Endothelial cell of umbilical vein (primary cell): ENCODE measurements at regions not wholly inside any gene's neighbourhood (a gene's known extent, or its start where the extent isn't known, plus 50 kb on each side); places are given as distances from the start of the nearest gene placed in this dataset.

Source experiments
- BruUV-seq: library from RNA; stranded (reverse); fragments of 400-500 nt; replicated peaks from 2 replicates; lab custom pipeline; 2021; lab: Mats Ljungman, UMichigan
- CTCF ChIA-PET: fragments of 300-600, 350-600 bp; sonication (Branson Sonifier 250); formaldehyde crosslinking; loops from one replicate; lab custom pipeline; 2021; ENCODE audit warnings: antibody characterized with exemption, inconsistent platforms; lab: Charles Lee
- POLR2A ChIA-PET: fragments of 300-600, 350-600 bp; sonication (Branson Sonifier 250); formaldehyde crosslinking; loops from one replicate; lab custom pipeline; 2021; ENCODE audit warnings: antibody characterized with exemption, inconsistent platforms; lab: Charles Lee
- DNase-seq: peaks from one replicate; pipeline ENCODE4 v3.0.0-alpha.2; 2011; ENCODE audit warnings: low read depth, low spot score
- FAIRE-seq: peaks from 2 replicates; lab custom pipeline; 2011; peaks lifted over from hg19 to GRCh38; lab: Jason Lieb, UNC
- H2AFZ ChIP-seq: 2 replicates; pipeline ENCODE4 v1.6.0; 2012; ENCODE audit warnings: low read depth, low read length, control low read depth, inconsistent platforms
- H3K27ac ChIP-seq: 2 replicates; pipeline ENCODE4 v1.5.1; 2011; ENCODE audit warnings: low read depth, mild to moderate bottlenecking, control low read depth, low read length, moderate library complexity; ENCODE audit not compliant: insufficient read depth
- H3K27me3 ChIP-seq, 2 experiments: 2 replicates each; pipeline versions ENCODE4 v1.6.0 to v1.6.1; 2011; ENCODE audit warnings: low read length in 2 of 2, mixed read lengths in 1 of 2; ENCODE audit not compliant: control insufficient read depth in 2 of 2, insufficient read depth in 2 of 2
- H3K36me3 ChIP-seq, 2 experiments: 2 replicates in 1 of 2; 3 replicates in 1 of 2; pipeline ENCODE4 v1.5.1; 2011; ENCODE audit warnings: low read length in 2 of 2, mild to moderate bottlenecking in 1 of 2, moderate library complexity in 1 of 2; ENCODE audit not compliant: control insufficient read depth in 2 of 2, insufficient read depth in 2 of 2; ENCODE audit errors: extremely low read depth in 1 of 2
- H3K4me1 ChIP-seq: 3 replicates; pipeline ENCODE4 v1.5.1; 2011; ENCODE audit warnings: mild to moderate bottlenecking, low read length; ENCODE audit not compliant: control insufficient read depth, insufficient read depth; ENCODE audit errors: extremely low read depth
- H3K4me2 ChIP-seq: 2 replicates; pipeline ENCODE4 v1.6.1; 2011; ENCODE audit warnings: low read length, control low read depth, mixed read lengths; ENCODE audit not compliant: insufficient read depth
- H3K4me3 ChIP-seq, 3 experiments: fragments of 200-600 bp in 1 of 3; sonication (generic), shearing (Covaris generic) in 1 of 3; replicated peaks in 1 of 3; 2 replicates each; pipeline ENCODE4 v1.5.1; 2011 to 2016; ENCODE audit warnings: control low read depth in 3 of 3, low read length in 3 of 3, mild to moderate bottlenecking in 2 of 3, inconsistent platforms in 1 of 3, low read depth in 1 of 3, moderate library complexity in 1 of 3; ENCODE audit not compliant: insufficient read depth in 1 of 3
- H3K79me2 ChIP-seq: 2 replicates; pipeline ENCODE4 v1.6.0; 2012; ENCODE audit warnings: low read length, inconsistent platforms; ENCODE audit not compliant: control insufficient read depth, insufficient read depth
- H3K9ac ChIP-seq: replicated peaks from 2 replicates; pipeline ENCODE3; 2011; ENCODE audit warnings: low read length, control low read depth; ENCODE audit not compliant: insufficient read depth; ENCODE audit errors: extremely low read depth
- H3K9me1 ChIP-seq: replicated peaks from 3 replicates; pipeline ENCODE4 v1.6.0; 2011; ENCODE audit warnings: mild to moderate bottlenecking, low read length; ENCODE audit not compliant: control insufficient read depth, insufficient read depth; ENCODE audit errors: extremely low read depth
- H3K9me3 ChIP-seq: replicated peaks from 2 replicates; pipeline ENCODE4 v1.5.1; 2012; ENCODE audit warnings: low read length, inconsistent platforms; ENCODE audit not compliant: control insufficient read depth, insufficient read depth
- H4K20me1 ChIP-seq: replicated peaks from 2 replicates; pipeline ENCODE3; 2011; ENCODE audit warnings: mild to moderate bottlenecking, low read length; ENCODE audit not compliant: control insufficient read depth, insufficient read depth; ENCODE audit errors: extremely low read depth
- CTCF ChIP-seq, 2 donors: IDR thresholded peaks; 1 replicate in 1 of 2; 2 replicates in 1 of 2; pipeline ENCODE4 v1.5.1; 2011; ENCODE audit warnings: low read length in 2 of 2, mild to moderate bottlenecking in 2 of 2, moderate library complexity in 2 of 2, control low read depth in 1 of 2, inconsistent platforms in 1 of 2, low read depth in 1 of 2; ENCODE audit not compliant: insufficient read depth in 1 of 2; ENCODE audit errors: extremely low read depth in 1 of 2
- MYC ChIP-seq: IDR thresholded peaks from one replicate; pipeline ENCODE4 v1.6.1; 2011; ENCODE audit warnings: mild to moderate bottlenecking, low read depth, low read length
- POLR2AphosphoS5 ChIP-seq: IDR thresholded peaks from 2 replicates; pipeline ENCODE4 v1.6.1; 2012; ENCODE audit warnings: low read depth, mild to moderate bottlenecking, control low read depth, low read length, moderate library complexity; ENCODE audit not compliant: insufficient read depth
- dilution Hi-C: fragments of 300-500 bp; cut with MboI; formaldehyde crosslinking; loops from one replicate; pipeline ENCODE4 v1.15.0; 2019; ENCODE audit warnings: low sequenced_read_pairs; ENCODE audit not compliant: extremely low pct_ligation_motif_present
- intact Hi-C: fragments of 100-400 bp; cut with micrococcal nuclease; formaldehyde crosslinking; loops from one replicate; pipeline ENCODE4 v1.10.0; 2022

DNA sequence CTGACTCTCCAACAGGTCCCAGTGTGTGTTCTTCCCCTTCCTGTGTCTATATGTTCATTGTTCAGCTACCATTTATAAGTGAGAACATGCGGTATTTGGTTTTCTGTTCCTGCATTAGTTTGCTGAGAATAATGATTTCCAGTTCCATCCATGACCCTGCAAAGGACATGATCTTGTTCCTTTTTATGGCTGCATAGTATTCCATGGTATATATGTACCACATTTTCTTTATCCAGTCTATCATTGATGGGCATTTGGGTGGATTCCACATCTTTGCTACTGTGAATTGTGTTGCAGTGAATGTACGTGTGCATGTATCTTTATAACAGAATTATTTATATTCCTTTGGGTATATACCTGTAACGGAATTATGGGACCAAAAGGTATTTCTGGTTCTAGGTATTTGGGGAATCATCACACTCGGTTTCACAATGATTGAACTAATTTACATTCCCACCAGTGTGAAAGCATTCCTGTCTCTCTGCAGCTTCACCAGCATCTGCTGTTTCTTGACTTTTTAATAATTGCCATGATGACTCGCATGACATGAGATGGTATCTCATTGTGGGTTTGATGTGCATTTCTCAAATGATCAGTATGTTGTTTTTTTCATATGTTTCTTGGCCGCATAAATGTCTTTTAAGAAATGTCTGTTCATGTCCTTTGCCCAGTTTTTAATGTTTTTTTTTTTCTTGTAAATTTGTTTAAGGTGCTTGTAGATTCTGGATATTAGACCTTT, 60.2 kb downstream of the LSMEM1 start:
- H3K9me3 ChIP-seq: no peaks in the 10 kb centered on the region
- no TSS peak for BruUV-seq
- DNase-seq: no peak
- no peak overlapping the region for H3K9ac ChIP-seq
- no peak for FAIRE-seq
- no peaks in the 10 kb centered on the region for H3K4me1 ChIP-seq
- H3K27ac ChIP-seq: no peak overlapping the region
- ChIA-PET CTCF (interaction anchor here (1.4 kb wide), 1 partner anchor 9 kb away, joined by 7 read pairs; no protein-coding TSS in a partner anchor), POLR2A (no interaction called here)
- H3K79me2 ChIP-seq: no peaks in the 10 kb centered on the region
- no peak overlapping the region for H3K4me3 ChIP-seq
- no peaks in the 10 kb centered on the region for H3K36me3 ChIP-seq
- intact Hi-C loops (no loop called here), dilution Hi-C loops (no loop called here)
- H2AFZ ChIP-seq: no peak overlapping the region
- H3K4me2 ChIP-seq: no peak overlapping the region
- no peaks in the 10 kb centered on the region for H4K20me1 ChIP-seq
- H3K9me1 ChIP-seq: no peaks in the 10 kb centered on the region
- TF ChIP-seq POLR2AphosphoS5: no peak
- no peak for TF ChIP-seq MYC
- H3K27me3 ChIP-seq: peaks cover 2 to 3% of the 10 kb centered on the region in 2 experiments

GRCh38 chr7:112546723-112547513, 66.1 kb downstream of the LSMEM1 start:
- intact Hi-C loops: no loop called here

More at GRCh38 chr7:112546723-112547513, 66.1 kb downstream of the LSMEM1 start:
- dilution Hi-C loops: no loop called here
- Histone ChIP-seq H3K27me3 (peaks cover 0 to 9% of the 10 kb centered on the region in 2 experiments), H3K4me1 (no peaks in the 10 kb centered on the region), H2AFZ (no peak overlapping the region), H3K9ac (no peak overlapping the region), H3K9me3 (no peaks in the 10 kb centered on the region), H3K9me1 (no peaks in the 10 kb centered on the region), H3K36me3 (no peaks in the 10 kb centered on the region), H3K27ac (no peak overlapping the region), H4K20me1 (no peaks in the 10 kb centered on the region), H3K4me2 (no peak overlapping the region), H3K4me3 (no peak overlapping the region), H3K79me2 (no peaks in the 10 kb centered on the region)
- FAIRE-seq (no peak), DNase-seq (no peak)
- POLR2A ChIA-PET: no interaction called here
- CTCF ChIA-PET: interaction anchor here (0.9 to 1.7 kb wide), 2 partner anchors 352 to 875 kb away, joined by 3 to 5 read pairs; no protein-coding TSS in a partner anchor
- TF ChIP-seq MYC: no peak
- TF ChIP-seq CTCF (IDR thresholded peaks at IDR 0.05; ENCODE audit: extremely low read depth in 1 of 2, insufficient read depth in 1 of 2, low read depth in 1 of 2, low read length in 2 of 2): peak in 1 of 2 donors; percentile 8
- no TSS peak for BruUV-seq
